Pancreas (tissue), 10 donors: ENCODE measurements at regions not wholly inside any gene's neighbourhood (a gene's known extent, or its start where the extent isn't known, plus 50 kb on each side); places are given as distances from the start of the nearest gene placed in this dataset.

Experiments
- ATAC-seq, 4 donors: fragments of 200-7000 bp; cut with Tn5 transposase; one replicate each; pipeline versions ENCODE4 v1.8.0 to v1.9.1; 2020; ENCODE audit warnings: mild to moderate bottlenecking in 4 of 4, moderate library complexity in 4 of 4
- DNase-seq, 6 donors: peaks; one replicate each; pipeline ENCODE4 v3.0.0-alpha.2; 2020
- FAIRE-seq: peaks from 2 replicates; lab custom pipeline; 2012; peaks lifted over from hg19 to GRCh38; lab: Jason Lieb, UNC
- H3K27ac ChIP-seq, 4 donors: fragments of 200-600 bp; sonication (generic); 1 replicate in 3 of 4; 2 replicates in 1 of 4; pipeline versions ENCODE4 v1.5.0 to v1.8.0; 2020
- H3K27me3 ChIP-seq, 4 donors: fragments of 200-600 bp; one replicate each; pipeline ENCODE4 v1.8.0; 2021
- H3K36me3 ChIP-seq, 3 donors: fragments of 200-600 bp; sonication (generic) in 1 of 3; one replicate each; pipeline versions ENCODE4 v1.5.0 to v1.8.0; 2020 to 2021
- H3K4me1 ChIP-seq, 3 donors: fragments of 200-600 bp; one replicate each; pipeline ENCODE4 v1.8.0; 2021
- H3K4me3 ChIP-seq, 4 donors: fragments of 200-600 bp; sonication (generic) in 2 of 4; one replicate each; pipeline versions ENCODE4 v1.5.0 to v1.8.0; 2020 to 2021
- H3K9me3 ChIP-seq, 4 donors: fragments of 200-600 bp; one replicate each; pipeline ENCODE4 v1.8.0; 2021
- CTCF ChIP-seq, 4 donors: fragments of 200-600 bp; sonication (generic) in 3 of 4; IDR thresholded peaks; one replicate each; pipeline versions ENCODE4 v1.5.0 to v1.8.0; 2021; ENCODE audit warnings: antibody characterized with exemption in 4 of 4
- WGBS, 2 donors: extraction: QIAGEN DNeasy Blood & Tissue Kit; methylation state at CpG; one replicate each; pipeline ENCODE4 v1.1.7; 2013; 5-methylcytosine and 5-hydroxymethylcytosine counted together
- intact Hi-C, 3 donors: fragments of 100-400 bp; cut with DNase I; formaldehyde crosslinking; loops; one replicate each; pipeline versions ENCODE4 v1.11.1 to v1.14.2; 2022
- donor health status: healthy with polysubstance abuse.
- donor health status: DM: no; HTN: no; CAD: no; lungs with moderate emphysema.
- donor health status: DM: no; HTN: no; CAD: no.
- donor health status: control.
- donor health status: control.
- donor health status: Bipolar disorder and iron deficiency.
- donor health status: DM: yes; HTN: yes; CAD: no.
- donor health status: DM: no; HTN: no; CAD: no.
- donor health status: DM: no; HTN: no; CAD: no.
- donor health status: DM: yes; HTN: yes; CAD: no.

- Histone ChIP-seq H3K27me3 (no peaks in the 10 kb centered on the region), H3K4me3 (no peak overlapping the region), H3K36me3 (no peaks in the 10 kb centered on the region), H3K9me3 (no peaks in the 10 kb centered on the region), H3K4me1 (no peaks in the 10 kb centered on the region), H3K27ac (no peak overlapping the region)
- no peak for DNase-seq
- no peak for FAIRE-seq
- no peak for TF ChIP-seq CTCF (IDR thresholded peaks at IDR 0.05)
- ATAC-seq = no peak
- intact Hi-C loops = no loop called here
Measured at GRCh38 chr2:78093436-78093835, 571.3 kb upstream of the LRRTM4 start.

GRCh38 chr2:78109272-78109671 is 587.1 kb upstream of the LRRTM4 start:
- no peak for ATAC-seq
- no peaks in the 10 kb centered on the region for H3K9me3 ChIP-seq
- no peak for DNase-seq
- 59 to 88% methylated on average over 3 of the region's 3 CpGs for WGBS, 2 donors
- intact Hi-C loops = no loop called here
- no peak for FAIRE-seq
- H3K27ac ChIP-seq = no peak overlapping the region
- no peaks in the 10 kb centered on the region for H3K36me3 ChIP-seq
- H3K27me3 ChIP-seq = no peaks in the 10 kb centered on the region
- no peak overlapping the region for H3K4me3 ChIP-seq
- no peak for TF ChIP-seq CTCF (IDR thresholded peaks at IDR 0.05)
- H3K4me1 ChIP-seq = no peaks in the 10 kb centered on the region

GRCh38 chr2:78115291-78115690 is 593.1 kb upstream of the LRRTM4 start:
- whole genome bisulfite sequencing, 2 donors = 57 to 63% methylated on average over 3 of the region's 3 CpGs
- FAIRE-seq (no peak), DNase-seq (no peak), ATAC-seq (no peak)
- H3K36me3 ChIP-seq = no peaks in the 10 kb centered on the region
- no peaks in the 10 kb centered on the region for H3K4me1 ChIP-seq
- H3K27me3 ChIP-seq = no peaks in the 10 kb centered on the region
- H3K4me3 ChIP-seq = no peak overlapping the region
- H3K27ac ChIP-seq = no peak overlapping the region
- intact Hi-C loops = no loop called here
- no peak for TF ChIP-seq CTCF (IDR thresholded peaks at IDR 0.05)
- no peaks in the 10 kb centered on the region for H3K9me3 ChIP-seq

GRCh38 chr2:78118037-78118436 is 595.9 kb upstream of the LRRTM4 start:
- Histone ChIP-seq H3K27ac (no peak overlapping the region), H3K9me3 (no peaks in the 10 kb centered on the region), H3K4me3 (no peak overlapping the region), H3K36me3 (no peaks in the 10 kb centered on the region), H3K4me1 (no peaks in the 10 kb centered on the region), H3K27me3 (no peaks in the 10 kb centered on the region)
- TF ChIP-seq CTCF (IDR thresholded peaks at IDR 0.05) = no peak
- ATAC-seq (no peak), DNase-seq (no peak), FAIRE-seq (no peak)
- intact Hi-C loops = no loop called here
- 76 to 85% methylated on average over 5 of the region's 5 CpGs for WGBS, 2 donors

- 28 to 40% methylated on average over 2 of the region's 2 CpGs for WGBS, 2 donors
Measured at GRCh38 chr2:78120275-78120674, 598.1 kb upstream of the LRRTM4 start.

More at GRCh38 chr2:78120275-78120674, 598.1 kb upstream of the LRRTM4 start:
- H3K4me1 ChIP-seq = no peaks in the 10 kb centered on the region
- ATAC-seq = no peak
- TF ChIP-seq CTCF (IDR thresholded peaks at IDR 0.05) = no peak
- H3K9me3 ChIP-seq = no peaks in the 10 kb centered on the region
- no peak for DNase-seq
- intact Hi-C loops = no loop called here
- no peaks in the 10 kb centered on the region for H3K27me3 ChIP-seq
- H3K27ac ChIP-seq = no peak overlapping the region
- no peaks in the 10 kb centered on the region for H3K36me3 ChIP-seq
- H3K4me3 ChIP-seq = no peak overlapping the region
- no peak for FAIRE-seq
